D721Med (cell line): ENCODE measurements at regions not wholly inside any gene's neighbourhood (a gene's known extent, or its start where the extent isn't known, plus 50 kb on each side); places are given as distances from the start of the nearest gene placed in this dataset.
A peak's percentile ranks its signal among the peaks of the same experiment; 100 is the strongest.
"Not testable (repeated sequence)": the region's sequence is repeated elsewhere in the genome, so short reads cannot be mapped to it uniquely, and the experiment has no call there.

ENCODE experiments used
- DNase-seq: peaks from one replicate; pipeline ENCODE4 v3.0.0; 2011; ENCODE audit warnings: low spot score; ENCODE audit not compliant: insufficient read length
- FAIRE-seq: peaks from 2 replicates; lab custom pipeline; 2011; peaks lifted over from hg19 to GRCh38; lab: Jason Lieb, UNC
- TF ChIP-seq, protein P1 (sequence below): IDR thresholded peaks from 2 replicates; pipeline ENCODE4 v1.5.1; 2012; ENCODE audit warnings: mild to moderate bottlenecking, control low read depth; ENCODE audit not compliant: insufficient read depth; ENCODE audit errors: missing control alignments

DNA sequence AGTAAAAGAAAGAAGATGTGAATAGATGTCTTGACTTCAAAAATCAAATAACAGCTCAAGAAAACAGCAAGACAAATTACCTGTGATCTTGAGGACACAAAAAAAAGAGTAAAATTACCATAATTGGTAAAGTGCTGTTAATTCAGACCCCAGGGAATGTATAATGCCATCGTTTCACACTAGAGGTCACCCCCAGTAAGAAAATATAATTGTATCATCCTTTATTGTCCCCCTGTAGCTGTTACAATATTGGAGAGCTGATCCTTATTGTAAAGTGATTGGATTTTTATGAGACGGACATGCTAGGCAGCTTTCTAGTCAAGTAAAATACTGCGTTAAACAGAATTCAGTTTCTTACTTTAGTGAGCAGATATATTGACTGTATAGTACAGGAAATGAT lies 377.0 kb downstream of the TLE1 start:
- TF ChIP-seq, protein P1, sequence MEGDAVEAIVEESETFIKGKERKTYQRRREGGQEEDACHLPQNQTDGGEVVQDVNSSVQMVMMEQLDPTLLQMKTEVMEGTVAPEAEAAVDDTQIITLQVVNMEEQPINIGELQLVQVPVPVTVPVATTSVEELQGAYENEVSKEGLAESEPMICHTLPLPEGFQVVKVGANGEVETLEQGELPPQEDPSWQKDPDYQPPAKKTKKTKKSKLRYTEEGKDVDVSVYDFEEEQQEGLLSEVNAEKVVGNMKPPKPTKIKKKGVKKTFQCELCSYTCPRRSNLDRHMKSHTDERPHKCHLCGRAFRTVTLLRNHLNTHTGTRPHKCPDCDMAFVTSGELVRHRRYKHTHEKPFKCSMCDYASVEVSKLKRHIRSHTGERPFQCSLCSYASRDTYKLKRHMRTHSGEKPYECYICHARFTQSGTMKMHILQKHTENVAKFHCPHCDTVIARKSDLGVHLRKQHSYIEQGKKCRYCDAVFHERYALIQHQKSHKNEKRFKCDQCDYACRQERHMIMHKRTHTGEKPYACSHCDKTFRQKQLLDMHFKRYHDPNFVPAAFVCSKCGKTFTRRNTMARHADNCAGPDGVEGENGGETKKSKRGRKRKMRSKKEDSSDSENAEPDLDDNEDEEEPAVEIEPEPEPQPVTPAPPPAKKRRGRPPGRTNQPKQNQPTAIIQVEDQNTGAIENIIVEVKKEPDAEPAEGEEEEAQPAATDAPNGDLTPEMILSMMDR = peak; percentile 12
- FAIRE-seq (no peak), DNase-seq (no peak)

DNA sequence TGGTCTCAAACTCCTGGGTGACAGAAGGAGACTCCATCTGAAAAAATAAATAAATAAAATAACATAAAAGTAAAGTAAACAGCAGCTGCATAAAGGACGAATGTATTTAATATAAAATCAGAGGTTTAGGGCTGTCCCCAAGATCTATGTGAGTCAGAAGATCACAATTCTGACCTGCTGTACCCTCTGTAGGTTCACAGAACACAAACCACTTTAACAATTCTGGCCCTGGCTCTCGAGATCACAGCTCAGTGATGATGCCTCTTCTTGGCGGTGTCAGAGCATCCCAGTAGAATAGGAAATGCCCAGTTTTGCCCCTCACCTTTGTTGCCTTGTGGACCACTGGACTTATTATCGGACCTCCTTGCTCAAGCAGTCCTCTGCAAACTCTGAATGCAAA lies 380.9 kb downstream of the TLE1 start:
- no peak for FAIRE-seq
- no peak for DNase-seq
- TF ChIP-seq, protein P1 = no peak

DNA sequence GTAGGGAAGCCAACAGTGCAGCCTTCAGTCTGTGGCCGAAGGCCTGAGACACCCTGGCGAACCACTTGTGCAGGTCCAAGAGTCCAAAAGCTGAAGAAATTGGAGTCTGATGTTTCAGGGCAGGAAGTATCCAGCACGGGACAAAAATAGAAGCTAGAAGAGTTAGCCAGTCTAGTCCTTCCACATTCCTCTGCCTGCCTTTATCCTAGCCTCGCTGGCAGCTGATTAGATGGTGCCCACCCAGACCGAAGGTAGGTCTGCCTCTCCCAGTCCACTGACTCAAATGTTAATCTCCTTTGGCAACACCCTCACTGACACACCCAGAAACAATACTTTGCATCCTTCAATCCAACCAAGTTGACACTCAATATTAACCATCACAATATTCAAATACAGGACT lies 381.6 kb downstream of the TLE1 start:
- FAIRE-seq = not testable (repeated sequence)

DNA sequence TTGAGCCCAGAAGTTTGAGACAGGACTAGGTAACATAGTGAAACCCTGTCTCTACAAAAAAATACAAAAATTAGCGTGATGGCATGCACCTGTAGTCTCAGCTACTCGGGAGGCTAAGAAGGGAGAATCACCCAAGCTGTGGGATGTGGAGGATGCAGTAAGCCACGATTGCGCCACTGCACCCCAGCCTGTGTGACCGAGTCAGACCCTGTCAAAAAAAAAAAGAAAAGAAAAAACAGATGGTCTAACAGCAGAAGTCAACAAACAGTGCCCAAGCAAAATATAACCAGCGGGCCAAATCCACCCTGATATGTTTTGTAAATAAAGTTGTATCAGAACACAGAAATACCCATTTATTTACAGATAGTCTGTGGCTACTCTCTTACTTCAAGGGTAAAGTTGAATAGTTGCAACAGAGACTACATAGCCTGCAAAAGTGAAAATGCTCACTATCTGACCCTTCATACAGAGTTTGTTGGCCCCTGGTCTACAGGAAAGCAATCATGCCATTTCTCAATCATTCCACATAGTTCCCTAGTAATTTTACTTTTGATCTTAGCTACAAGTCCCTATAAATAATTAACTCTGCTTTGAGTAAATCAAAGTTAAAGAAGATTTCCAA lies 383.7 kb downstream of the TLE1 start:
- DNase-seq (no peak), FAIRE-seq (no peak)
- TF ChIP-seq, protein P1 = no peak

More for the DNA sequence above, 381.6 kb downstream of the TLE1 start:
- DNase-seq = not testable (repeated sequence)

DNA sequence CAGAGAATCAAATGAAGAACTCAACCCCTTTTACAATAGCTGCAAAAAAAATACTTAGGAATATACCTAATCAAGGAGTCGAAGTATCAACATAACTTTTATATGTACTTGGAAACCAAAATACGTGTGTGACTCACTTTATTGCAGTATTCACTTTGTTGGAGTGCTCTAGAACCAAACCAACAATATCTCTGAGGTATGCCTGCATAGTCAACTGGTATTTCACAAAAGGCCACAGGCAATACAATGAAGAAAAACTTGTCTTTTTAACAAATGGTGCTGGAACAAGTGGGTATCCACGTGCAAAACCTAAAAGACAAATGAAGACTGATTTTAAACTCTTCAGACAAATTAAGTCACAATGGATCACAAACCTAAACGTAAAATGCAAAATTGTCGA lies 385.7 kb downstream of the TLE1 start:
- DNase-seq (no peak), FAIRE-seq (no peak)
- TF ChIP-seq, protein P1 = no peak

DNA sequence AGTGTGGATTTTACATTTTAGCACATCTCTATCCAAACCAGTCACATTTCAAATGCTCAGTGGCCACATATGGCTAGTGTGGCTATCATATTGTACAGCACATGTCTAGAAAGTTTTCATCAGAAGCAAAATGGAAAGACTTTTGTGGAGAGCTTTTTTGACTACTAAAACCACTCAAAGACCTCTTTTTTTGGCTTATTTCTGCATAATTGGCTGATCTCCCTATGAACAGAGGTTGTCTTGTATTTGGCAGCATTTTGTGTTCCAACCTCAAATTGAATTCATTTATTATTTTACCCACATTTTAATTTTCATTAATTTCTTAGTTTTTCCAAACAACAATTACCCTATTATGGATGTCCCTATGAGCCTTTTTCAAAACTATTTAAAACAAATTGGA lies 395.7 kb downstream of the TLE1 start:
- TF ChIP-seq, protein P1 = no peak
- DNase-seq = no peak
- no peak for FAIRE-seq

DNA sequence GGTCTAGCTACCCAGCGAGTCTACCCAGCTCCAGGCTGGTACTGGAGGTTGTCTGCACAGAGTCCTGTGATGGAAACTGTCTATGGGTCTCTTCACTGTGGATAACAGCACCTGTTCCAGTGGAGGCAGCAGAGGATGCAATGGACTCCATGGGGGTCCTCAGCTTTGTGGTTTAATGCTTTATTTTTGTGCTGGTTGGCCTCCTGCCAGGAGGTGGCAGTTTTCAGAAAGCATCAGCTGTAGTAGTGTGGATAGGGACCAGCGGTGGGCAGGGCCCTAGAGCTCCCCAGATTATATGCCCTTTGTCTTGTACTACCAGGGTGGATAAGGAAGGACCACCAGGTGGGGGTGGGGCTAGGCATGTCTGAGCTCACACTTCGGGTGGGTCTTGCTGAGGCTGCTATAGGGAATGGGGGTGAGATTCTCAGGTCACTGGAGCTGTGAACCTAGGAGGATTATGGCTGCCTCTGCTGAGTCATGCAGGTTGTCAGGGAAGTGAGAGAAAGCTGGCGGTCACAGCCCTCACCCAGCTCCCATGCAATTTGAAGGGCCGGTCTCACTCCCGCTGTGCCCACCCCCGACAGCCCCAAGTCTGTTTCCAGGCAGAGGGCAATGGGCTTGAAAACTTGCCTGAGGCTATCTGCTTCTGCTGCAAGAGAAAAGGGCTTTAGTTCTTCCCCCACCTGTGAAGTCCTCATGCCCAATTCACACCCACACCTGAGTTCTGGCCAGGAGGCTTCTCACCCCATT lies 397.1 kb downstream of the TLE1 start:
- FAIRE-seq = no peak
- DNase-seq = no peak
- TF ChIP-seq, protein P1 = no peak
